ENCODE measurements at regions not wholly inside any gene's neighbourhood (a gene's known extent, or its start where the extent isn't known, plus 50 kb on each side); places are given as distances from the start of the nearest gene placed in this dataset.

- peaks cover 6% of the 10 kb centered on the region for H3K4me1 Mint-ChIP-seq (ENCODE audit: low read depth)
- H3K27ac Mint-ChIP-seq: no peak overlapping the region
- H3K36me3 Mint-ChIP-seq (ENCODE audit: low read depth): no peaks in the 10 kb centered on the region
- H3K9me3 Mint-ChIP-seq: no peaks in the 10 kb centered on the region
- H3K4me3 Mint-ChIP-seq: no peak overlapping the region
- peaks cover 2% of the 10 kb centered on the region for H3K27me3 Mint-ChIP-seq (ENCODE audit: low read depth)
Measured at GRCh38 chr2:136167721-136168475, 49.9 kb upstream of the CXCR4 start.
